ENCODE measurements at regions not wholly inside any gene's neighbourhood (a gene's known extent, or its start where the extent isn't known, plus 50 kb on each side); places are given as distances from the start of the nearest gene placed in this dataset.

- TF ChIP-seq CTCF (IDR thresholded peaks at IDR 0.05) (no peak), POLR2A (IDR thresholded peaks at IDR 0.05; ENCODE audit: low read depth) (no peak), EP300 (IDR thresholded peaks at IDR 0.05) (no peak)
Measured at GRCh38 chr4:32010221-32010620, 1290.1 kb downstream of the PCDH7 start.
